NCI-H128 (cell line): ENCODE measurements at regions not wholly inside any gene's neighbourhood (a gene's known extent, or its start where the extent isn't known, plus 50 kb on each side); places are given as distances from the start of the nearest gene placed in this dataset.

ENCODE experiments used
- DNase-seq: peaks from one replicate; lab custom pipeline; 2025; ENCODE audit not compliant: unreplicated experiment; lab: John Stamatoyannopoulos, UW

DNA sequence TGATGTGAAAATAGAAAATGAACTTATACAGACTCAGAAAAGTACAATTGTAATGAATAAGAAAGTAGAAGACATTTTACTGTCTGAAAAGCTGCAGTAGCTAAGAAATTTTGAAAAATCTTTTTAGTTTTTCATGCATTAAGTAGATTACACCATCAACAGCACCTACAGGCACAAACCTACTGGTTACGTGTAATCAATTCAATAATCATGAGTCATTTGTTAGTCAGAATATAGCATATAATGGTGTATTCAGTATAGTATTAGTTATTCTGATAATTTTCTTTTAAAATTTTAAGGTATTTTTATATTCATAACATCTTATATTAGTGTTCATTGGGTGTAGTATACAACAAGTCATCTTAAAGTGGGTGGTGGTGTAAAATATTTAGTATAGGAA lies 550.5 kb upstream of the GBE1 start:
- DNase-seq, result no peak

DNA sequence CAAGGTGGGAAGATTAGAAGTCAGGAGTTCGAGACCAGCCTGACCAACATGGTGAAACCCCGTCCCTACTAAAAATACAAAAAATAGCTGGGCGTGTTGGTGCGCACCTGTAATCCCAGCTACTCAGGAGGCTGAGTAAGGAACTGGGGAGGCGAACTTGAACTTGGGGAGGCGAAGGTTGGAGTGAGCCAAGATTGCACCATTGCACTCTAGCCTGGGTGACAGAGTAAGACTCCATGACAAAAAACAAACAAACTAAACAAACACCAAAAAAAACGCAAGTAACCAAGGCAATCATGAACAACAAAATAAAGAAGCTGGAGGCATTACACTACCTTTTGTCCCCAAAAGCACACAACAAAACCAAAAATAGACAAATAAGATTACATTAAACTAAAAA lies 547.3 kb upstream of the GBE1 start:
- no peak for DNase-seq

DNA sequence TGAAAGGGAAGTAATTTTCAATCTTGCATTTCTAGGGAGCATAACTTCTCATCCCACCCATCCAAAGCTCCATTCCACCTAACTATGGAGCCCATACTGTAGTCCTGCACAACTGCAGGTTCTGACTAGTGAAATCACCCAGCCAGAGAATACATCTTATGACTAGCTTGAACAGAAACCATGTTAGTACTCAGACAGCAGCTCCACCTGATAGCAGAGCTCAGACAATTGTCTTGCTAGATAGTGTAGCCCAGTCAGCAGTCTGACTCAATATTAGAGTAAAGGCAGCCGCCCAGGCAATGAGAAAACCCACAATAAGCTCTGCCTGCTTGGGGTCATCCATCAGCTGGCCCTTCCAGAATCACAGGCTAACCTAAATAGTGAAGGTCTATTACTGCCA lies 544.7 kb upstream of the GBE1 start:
- no peak for DNase-seq

DNA sequence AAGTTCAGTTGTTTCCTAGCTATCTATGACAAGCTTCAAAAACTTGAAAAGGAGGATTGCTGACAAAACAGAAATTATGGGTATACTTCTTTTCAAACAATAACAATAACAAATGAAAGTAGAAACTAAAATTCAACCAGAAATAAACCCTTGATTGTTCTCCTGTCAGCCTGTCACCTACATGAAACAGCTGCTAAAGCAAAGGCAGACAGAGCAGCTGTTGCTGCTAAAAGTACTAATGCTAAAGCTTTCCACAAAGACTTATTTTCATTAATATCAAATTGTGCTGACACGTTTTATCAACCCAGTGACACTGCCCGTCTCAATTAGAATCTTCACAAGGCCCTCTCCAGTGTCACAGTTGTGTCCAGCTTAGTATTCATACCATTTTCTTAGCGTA lies 533.2 kb upstream of the GBE1 start:
- DNase-seq, result no peak

DNA sequence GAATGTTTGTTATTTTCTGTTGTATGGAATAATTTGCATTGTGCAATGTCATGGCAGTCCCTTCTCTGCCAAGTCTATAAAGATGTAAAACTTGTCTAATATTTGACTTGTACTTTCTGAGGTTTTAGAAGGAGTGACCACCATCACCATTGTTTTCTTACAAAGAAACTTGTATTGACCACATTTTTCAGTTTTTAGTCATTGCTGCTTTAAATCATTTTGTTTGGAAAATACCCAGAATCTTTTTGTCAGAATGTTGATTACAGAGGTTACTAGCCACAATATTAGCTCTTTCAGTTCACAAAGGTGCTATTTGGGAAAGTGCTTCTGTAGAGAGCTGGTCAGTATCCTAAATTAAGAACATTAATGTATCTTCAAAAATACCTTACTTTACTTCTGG lies 532.4 kb upstream of the GBE1 start:
- no peak for DNase-seq

DNA sequence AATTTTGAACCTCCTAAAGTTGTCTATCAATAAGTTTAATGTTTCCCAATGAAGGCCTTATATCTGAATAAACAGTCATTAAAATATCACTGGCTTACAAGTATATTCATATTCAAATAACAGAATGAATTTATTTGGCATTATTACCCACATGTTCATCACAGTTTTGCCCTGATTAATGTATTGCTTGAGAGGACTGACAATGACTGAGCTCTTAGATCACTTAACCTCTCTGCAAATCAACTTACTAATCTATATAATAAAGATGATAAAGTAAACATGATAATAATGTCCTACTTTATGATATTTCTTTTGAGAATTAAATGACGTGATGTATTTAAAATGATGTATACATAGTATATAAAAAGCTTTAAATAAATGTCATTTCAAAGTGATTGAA lies 532.0 kb upstream of the GBE1 start:
- DNase-seq, result no peak

DNA sequence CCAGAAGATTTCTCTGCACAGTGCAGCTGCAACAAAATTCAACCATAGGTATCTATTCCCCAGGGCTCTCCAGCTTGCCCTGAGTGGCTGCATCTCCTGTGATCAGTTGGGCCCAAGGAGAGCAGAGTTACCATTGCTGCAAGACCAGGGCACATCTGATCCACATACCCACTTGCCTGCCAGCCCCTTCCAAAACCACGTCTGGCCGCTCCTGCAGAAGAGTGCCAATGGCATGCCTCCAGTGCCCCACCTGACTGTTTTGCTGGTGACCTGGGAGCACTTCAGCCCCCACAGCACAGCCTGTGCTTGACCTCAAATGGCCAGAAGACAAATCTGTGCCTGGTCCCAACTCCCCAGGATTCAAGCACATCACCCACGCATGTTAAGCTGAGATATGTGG lies 526.1 kb upstream of the GBE1 start:
- DNase-seq, result no peak

DNA sequence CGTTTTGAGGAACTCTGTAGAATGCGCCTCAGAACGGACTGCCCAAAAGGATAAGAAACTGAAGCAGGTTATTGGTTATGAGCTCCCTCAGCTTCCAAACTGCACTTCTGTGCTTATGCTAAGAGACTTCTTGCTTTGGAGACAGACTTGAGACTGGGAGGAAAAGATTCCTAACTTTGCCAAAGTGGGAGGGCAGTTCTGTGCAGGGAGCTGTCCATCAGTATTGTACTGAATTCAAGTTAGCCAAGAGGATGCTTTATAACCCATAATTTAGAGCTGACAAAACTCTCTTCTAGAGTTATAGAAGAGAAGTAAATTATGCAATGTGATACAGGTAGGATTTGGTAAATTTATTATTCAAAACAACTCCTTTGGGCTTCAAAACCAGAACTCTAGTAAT lies 519.8 kb upstream of the GBE1 start:
- DNase-seq, result no peak

DNA sequence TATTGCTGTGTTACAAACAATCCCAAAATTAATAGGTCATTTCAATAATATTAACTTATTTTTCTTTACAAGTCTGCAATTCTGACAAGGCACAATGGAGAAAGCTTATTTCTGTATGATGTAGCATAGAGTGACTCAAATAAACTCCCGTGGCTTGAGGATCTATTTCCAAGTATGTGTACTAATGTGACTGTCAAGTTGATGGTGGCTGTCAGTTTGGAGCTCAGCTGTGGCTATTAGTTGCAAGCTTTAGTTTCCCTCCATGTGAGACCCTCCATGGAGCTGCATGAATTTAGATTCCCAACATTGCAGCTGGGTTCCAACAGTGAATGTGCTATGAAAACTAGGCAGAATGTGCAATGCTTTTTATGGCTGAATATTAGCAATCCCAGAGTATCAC lies 515.5 kb upstream of the GBE1 start:
- DNase-seq, result no peak

DNA sequence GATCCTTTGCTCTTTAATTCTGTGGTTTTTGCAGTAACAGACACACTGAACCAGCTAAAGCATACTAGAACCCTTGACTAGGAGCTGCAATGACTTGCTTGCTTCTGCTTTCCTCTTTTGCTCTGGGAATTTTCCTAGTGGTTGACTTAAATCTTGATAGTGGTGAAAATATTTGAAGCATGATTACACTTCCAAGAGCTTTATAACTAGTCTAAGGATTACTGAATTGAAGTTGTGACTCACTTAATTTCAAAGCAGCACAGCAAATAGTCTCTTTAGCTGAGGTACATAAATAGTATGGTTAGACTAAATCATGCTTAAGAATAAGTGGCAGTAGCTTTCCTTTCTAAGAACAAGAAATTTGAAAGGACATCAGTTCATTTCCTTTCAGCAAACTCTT lies 513.5 kb upstream of the GBE1 start:
- DNase-seq, result no peak

DNA sequence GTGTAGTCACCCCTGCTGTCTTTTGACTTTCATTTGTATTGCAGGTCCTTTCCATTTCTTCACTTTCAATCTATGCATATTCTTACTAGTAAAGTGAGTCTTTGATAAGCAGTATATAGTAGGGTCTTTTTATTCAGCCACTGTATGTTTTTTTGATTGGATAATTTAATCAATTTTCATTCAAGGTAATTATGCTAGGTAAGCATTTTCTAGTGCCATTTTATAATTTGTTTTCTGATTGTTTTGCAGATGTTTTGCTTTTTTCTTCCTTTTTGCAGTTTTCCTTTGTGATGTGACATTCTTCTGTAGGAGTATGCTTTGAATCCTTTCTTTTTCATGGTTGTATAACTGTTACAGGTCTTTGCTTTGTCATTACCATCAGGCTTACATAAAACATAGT lies 504.3 kb upstream of the GBE1 start:
- no peak for DNase-seq

DNA sequence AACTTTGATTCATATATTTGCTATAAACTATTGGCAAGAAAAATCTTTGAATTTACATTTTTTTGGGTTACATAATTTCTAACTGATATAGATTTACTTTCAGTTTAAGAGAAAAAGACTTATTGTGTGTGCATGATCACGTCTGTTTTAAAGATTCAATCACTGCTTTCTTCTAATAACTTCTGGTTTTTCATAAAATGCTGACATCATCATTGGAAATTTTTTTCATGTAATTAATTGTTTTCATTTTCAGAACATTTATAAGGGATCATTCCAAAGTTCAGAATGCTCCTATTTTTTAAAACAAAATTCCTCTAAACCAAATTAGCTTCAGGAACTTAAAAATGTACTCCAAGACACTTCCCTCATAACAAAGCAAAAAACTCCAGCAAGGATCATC lies 500.7 kb upstream of the GBE1 start:
- no peak for DNase-seq

DNA sequence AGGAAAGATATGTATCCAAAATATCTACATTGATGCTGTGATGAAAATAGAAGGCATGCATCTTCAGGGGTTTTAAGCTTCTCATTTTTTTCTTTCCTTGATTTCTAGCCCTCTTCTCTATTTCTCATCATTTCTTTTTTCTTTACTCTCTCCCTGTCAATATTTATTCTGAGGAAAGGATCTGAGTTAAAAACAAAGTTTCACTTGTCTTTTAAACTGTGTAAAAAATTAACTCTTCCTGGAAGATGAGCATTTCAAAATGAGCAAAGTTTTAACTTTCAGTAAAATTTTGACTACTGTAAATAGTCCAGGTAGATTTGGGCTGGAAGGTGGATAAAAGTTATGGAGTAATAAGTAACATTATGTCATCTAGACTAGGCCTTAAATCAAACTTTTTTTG lies 500.2 kb upstream of the GBE1 start:
- DNase-seq, result no peak

DNA sequence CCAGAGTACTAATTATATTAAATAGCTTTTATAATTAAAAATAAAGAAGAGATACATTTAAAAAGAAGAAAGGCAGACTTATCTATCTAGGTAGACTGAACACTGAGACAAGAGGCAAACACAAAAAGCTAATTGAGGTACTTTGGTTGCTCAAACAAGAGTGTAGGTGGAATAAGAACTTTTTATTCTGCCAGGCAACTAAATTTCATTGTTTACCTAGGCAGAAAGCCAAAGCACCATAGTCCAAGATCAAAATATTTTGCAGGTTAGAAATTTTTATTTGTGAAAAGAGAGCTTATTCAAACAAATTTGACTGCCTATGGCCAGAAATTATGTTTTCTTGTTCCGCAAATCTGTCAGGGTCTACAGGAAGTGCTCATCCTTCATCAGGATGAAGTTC lies 499.6 kb upstream of the GBE1 start:
- no peak for DNase-seq

DNA sequence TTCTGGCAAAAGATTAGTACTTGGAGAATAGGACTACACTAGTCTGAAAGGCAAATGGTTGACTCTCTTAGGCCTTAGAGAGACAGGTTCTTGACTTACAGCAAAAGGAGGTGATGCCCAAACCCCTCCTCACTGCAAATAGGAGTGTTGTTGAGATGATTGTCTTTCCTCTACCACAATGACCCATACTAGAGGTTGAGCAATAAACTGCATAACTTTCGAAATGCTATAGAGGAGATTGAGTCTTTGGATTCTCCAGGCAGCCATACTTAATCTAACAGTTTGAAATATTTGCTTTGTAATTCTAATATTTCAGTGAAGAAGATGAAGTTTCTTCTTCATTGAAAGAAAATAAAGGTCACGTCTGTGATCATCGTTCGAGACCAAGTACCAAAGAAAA lies 498.5 kb upstream of the GBE1 start:
- DNase-seq, result no peak

DNA sequence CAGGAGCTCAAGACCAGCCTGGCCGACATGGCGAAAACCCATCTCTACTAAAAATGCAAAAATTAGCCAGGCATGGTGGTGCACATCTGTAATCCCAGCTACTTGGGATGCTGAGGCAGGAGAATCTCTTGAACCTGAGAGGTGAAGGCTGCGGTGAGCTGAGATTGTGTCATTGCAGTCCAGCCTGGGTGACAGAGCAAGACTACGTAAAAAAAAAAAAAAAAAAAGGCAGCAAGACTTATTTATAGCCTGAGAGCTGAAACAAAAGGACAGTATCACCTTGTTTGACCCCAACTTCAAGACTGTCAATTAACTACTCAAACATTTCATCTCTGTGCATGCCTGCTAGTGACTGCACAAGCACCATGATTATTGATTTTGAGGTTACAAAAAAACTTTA lies 478.9 kb upstream of the GBE1 start:
- DNase-seq, result no peak

DNA sequence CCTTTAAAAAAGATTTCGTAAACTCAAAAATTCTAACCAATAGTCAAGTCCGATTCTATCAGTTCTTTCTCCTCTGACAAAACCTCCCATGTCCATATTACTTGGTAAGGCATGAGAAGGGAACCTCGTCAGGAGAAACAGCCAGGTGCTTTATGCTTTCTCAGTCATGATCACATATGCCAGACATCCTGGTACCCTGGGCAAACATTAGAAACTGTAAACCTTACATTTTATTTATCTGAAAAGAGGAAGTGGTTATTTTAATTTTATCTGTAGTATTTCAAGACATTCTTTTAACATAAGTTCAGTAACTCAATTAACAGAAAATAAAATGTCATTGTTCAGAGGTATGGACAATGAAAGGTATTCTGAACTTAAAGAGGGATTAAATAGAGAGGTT lies 474.8 kb upstream of the GBE1 start:
- no peak for DNase-seq

DNA sequence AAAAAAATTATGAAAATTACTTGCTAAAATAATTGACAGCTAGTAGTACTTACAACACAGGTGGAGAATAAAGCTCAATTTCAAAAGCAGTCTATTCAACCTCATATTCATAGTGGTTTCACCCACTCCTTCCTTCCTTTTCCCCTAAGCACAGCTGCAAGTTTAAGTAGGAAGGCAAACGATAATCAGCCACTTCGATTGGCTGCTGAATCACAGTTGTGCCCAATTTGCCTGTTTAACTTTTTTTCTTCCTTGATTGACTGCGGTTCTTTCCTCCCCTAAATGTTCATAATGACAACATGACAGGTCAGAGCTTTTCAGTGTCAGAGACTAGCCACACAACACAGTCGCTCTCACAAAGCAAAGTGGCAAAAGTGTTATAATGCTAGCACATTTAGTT lies 468.0 kb upstream of the GBE1 start:
- no peak for DNase-seq

DNA sequence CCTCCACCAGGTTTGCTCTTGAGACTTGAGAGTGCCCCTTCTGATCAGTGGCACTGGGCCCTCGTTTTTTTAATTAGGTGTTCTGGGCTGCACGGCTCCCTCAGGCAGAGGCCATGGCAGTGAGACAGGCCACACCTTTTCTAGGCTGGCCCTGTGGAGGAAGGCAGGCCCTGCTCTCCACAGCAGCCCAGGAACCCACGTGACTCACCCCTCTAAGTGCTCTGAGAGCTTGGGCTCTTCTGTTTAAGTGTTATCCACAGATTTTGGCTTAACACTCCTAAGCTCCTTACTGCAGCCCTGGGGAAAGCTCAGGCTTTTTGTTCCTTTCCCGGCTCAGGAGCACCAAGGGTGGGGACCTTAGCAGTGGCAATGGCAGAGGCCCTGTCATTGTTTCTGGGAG lies 463.2 kb upstream of the GBE1 start:
- no peak for DNase-seq

DNA sequence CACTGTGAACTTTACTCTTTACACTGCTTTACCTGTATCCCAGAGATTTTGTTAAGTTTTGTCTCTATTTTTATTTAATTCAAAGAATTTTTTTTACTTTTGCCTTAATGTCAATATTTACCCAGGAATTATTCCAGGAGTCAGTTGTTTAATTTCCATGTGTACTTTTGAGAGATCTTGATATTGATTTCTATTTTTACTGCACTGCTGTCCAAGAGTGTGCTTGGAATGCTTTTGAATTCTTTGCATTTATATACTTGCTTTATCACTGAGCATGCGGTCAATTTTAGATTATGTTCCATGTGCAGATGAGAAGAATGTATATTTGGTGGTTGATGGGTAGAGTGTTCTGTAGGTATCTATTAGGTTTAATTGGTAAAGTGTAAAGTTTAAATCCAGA lies 461.0 kb upstream of the GBE1 start:
- no peak for DNase-seq

DNA sequence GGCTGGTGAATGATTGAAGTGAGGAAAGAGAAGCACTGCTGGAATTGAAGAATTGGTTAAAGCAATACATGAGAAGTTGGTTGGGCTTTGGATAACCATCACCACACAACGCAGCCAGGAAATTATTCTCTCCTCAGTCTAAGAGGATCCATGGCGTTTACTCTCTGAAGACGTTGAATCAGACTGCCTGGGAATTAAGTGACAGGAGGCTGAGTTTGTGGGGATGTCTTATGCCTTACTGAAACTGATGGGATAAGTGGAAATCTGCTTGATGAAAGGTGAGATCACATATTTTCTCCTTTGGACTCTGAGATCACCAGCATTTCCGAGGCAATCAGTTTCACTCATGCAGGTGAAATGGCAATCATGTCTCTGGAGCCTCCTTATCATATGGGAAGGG lies 456.1 kb upstream of the GBE1 start:
- DNase-seq, result no peak

DNA sequence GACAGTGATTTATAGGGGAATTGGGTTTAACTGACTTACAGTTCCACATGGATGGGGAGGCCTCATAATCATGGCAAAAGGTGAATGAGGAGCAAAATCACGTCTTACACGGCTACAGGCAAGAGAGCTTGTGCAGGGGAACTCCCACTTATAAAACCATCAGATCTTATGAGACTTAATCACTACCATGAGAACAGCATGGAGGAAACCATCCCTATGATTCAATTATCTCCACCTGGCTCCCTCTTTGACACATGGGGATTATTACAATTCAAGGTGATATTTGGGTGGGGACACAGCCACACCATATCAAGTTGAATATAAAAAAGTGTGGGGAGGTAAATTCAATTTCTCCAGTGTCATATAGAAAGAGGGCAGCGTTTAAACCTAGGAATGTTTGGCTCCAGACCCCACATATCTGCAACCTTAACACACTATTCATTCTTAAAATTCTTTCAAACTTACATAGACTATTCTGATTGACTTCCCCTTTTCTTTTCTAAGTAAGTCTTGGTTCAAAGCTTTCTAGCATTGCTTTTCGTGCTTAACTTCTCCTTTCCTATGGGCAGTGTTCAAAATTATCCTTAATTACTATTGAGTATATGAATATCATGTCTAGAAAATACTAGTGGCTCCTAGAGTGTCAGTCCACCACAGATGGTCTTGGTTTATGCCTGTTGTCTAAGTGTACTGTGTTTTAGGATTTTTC lies 446.7 kb upstream of the GBE1 start:
- DNase-seq, result no peak

DNA sequence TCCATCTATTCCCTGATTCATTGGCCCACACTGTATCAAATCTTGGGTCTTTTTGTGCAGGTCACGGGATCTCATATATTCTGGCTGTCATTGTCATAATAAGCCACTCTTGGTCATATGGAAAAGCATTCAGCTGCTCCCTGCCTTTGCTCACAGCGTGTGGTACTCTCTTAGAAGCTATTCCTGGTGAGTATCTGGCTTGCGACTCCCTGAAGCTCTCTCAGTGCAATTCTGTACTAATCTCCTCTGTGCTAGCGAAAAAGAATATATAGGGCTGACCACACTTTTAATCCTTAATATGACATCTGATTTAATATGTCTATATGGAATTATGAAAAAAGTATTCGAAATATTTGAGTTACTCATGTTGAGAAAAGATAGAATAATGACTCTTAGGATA lies 440.8 kb upstream of the GBE1 start:
- no peak for DNase-seq

DNA sequence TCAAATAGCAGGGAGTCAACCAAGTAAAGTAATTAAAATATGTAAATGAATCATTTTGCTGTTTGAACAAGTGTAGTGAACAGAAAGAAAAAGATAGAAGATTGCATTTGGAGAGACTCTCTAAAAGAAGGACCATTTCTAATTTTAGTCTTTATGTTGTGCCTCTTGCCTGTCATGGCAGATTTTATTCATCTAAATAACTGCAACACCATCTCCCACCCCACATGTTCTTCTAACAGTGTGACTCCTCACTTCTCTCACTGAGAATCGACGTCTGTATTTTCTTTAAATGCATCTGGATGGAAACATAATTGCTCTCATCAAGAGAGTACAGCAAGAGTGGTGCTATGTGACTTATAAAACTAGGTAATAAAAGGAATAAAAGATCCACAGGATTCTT lies 439.9 kb upstream of the GBE1 start:
- DNase-seq, result no peak
